Stomach (tissue), 8 donors: ENCODE measurements at regions not wholly inside any gene's neighbourhood (a gene's known extent, or its start where the extent isn't known, plus 50 kb on each side); places are given as distances from the start of the nearest gene placed in this dataset.

ENCODE experiments used
- DNase-seq, 2 donors: peaks; one replicate each; pipeline versions ENCODE4 v3.0.0 to v3.0.0-alpha.2; 2013 to 2019
- H3K27ac ChIP-seq, 5 donors: fragments of 200-600 bp in 4 of 5; sonication (generic) in 4 of 5; one replicate each; pipeline ENCODE4 v1.5.1; 2013 to 2019; ENCODE audit warnings: mild to moderate bottlenecking in 1 of 5, moderate library complexity in 1 of 5
- H3K27me3 ChIP-seq, 3 donors: fragments of 200-600 bp; sonication (generic); one replicate each; pipeline ENCODE4 v1.5.1; 2017 to 2019; ENCODE audit warnings: mixed run types in 1 of 3
- H3K36me3 ChIP-seq, 4 donors: fragments of 200-600 bp; sonication (generic); 1 replicate in 3 of 4; 2 replicates in 1 of 4; pipeline ENCODE4 v1.5.1; 2016 to 2019
- H3K4me1 ChIP-seq, 4 donors: fragments of 200-600 bp; sonication (generic); one replicate each; pipeline ENCODE4 v1.5.1; 2016 to 2019
- H3K4me3 ChIP-seq, 4 donors: fragments of 200-600 bp; sonication (generic) in 3 of 4; one replicate each; pipeline ENCODE4 v1.5.1; 2016 to 2019; ENCODE audit warnings: mild to moderate bottlenecking in 1 of 4
- H3K9me3 ChIP-seq, 4 donors: fragments of 200-600 bp; sonication (generic); one replicate each; pipeline ENCODE4 v1.5.1; 2016 to 2019
- CTCF ChIP-seq, 7 experiments: fragments of 450-650 bp in 4 of 7; fragments of 200-600 bp in 3 of 7; sonication (generic) in 3 of 7; IDR thresholded peaks; one replicate each; pipeline ENCODE4 v1.5.1; 2016 to 2019; ENCODE audit warnings: antibody characterized with exemption in 7 of 7, control low read depth in 2 of 7, mild to moderate bottlenecking in 1 of 7
- EP300 ChIP-seq: sonication (generic); formaldehyde crosslinking; IDR thresholded peaks from one replicate; pipeline ENCODE4 v1.6.1; 2017; ENCODE audit warnings: antibody characterized with exemption
- POLR2A ChIP-seq, 4 donors: fragments of 450-650 bp; IDR thresholded peaks; one replicate each; pipeline ENCODE4 v1.6.1; 2016; ENCODE audit warnings: antibody characterized with exemption in 4 of 4, control low read depth in 2 of 4, mild to moderate bottlenecking in 1 of 4, moderate library complexity in 1 of 4
- POLR2AphosphoS5 ChIP-seq, 3 donors: sonication (generic); formaldehyde crosslinking; IDR thresholded peaks; one replicate each; pipeline ENCODE4 v1.6.1; 2016; ENCODE audit warnings: antibody characterized with exemption in 3 of 3
- WGBS, 5 donors: extraction: QIAGEN DNeasy Blood & Tissue Kit in 3 of 5; methylation state at CpG; one replicate each; pipeline versions ENCODE4 v1.1.5 to v1.1.7; 2013 to 2018; 5-methylcytosine and 5-hydroxymethylcytosine counted together
- intact Hi-C: fragments of 100-400 bp; cut with DNase I; formaldehyde crosslinking; loops from one replicate; pipeline ENCODE4 v1.15.1; 2023; ENCODE audit warnings: low total_unique reads
- donor health status: healthy with polysubstance abuse.
- donor health status: Bipolar disorder and iron deficiency.
- donor health status: healthy.

GRCh38 chr18:67432806-67433205, 83.7 kb downstream of the DSEL start:
- WGBS, 5 donors, result 64 to 77% (median 70%) methylated on average over 4 of the region's 4 CpGs
- no peak overlapping the region for H3K27ac ChIP-seq

GRCh38 chr18:67428805-67429204, 87.7 kb downstream of the DSEL start:
- no peaks in the 10 kb centered on the region for H3K36me3 ChIP-seq
- no peaks in the 10 kb centered on the region for H3K9me3 ChIP-seq
- no peak for TF ChIP-seq CTCF (IDR thresholded peaks at IDR 0.05)
- no peak for TF ChIP-seq POLR2AphosphoS5 (IDR thresholded peaks at IDR 0.05)
- no peak for TF ChIP-seq EP300
- TF ChIP-seq POLR2A (IDR thresholded peaks at IDR 0.05), result no peak
- intact Hi-C loops, result no loop called here
- H3K27ac ChIP-seq, result no peak overlapping the region
- H3K27me3 ChIP-seq, result no peaks in the 10 kb centered on the region
- DNase-seq, result no peak
- 52 to 77% (median 57%) methylated on average over 2 of the region's 2 CpGs for WGBS, 5 donors
- no peak overlapping the region for H3K4me3 ChIP-seq
- H3K4me1 ChIP-seq, result no peaks in the 10 kb centered on the region

More at GRCh38 chr18:67432806-67433205, 83.7 kb downstream of the DSEL start:
- intact Hi-C loops, result no loop called here
- TF ChIP-seq EP300 (no peak), POLR2AphosphoS5 (IDR thresholded peaks at IDR 0.05) (no peak), CTCF (IDR thresholded peaks at IDR 0.05) (no peak), POLR2A (IDR thresholded peaks at IDR 0.05) (no peak)
- H3K4me3 ChIP-seq, result no peak overlapping the region
- DNase-seq, result no peak
- no peaks in the 10 kb centered on the region for H3K4me1 ChIP-seq
- no peaks in the 10 kb centered on the region for H3K27me3 ChIP-seq
- no peaks in the 10 kb centered on the region for H3K36me3 ChIP-seq
- H3K9me3 ChIP-seq, result peaks cover 0 to 5% (median 0%) of the 10 kb centered on the region in 4 donors

- no peak overlapping the region for H3K27ac ChIP-seq
- H3K4me3 ChIP-seq, result no peak overlapping the region
- intact Hi-C loops, result no loop called here
- 60 to 79% (median 75%) methylated on average over 2 of the region's 2 CpGs for WGBS, 5 donors
- no peaks in the 10 kb centered on the region for H3K36me3 ChIP-seq
- no peaks in the 10 kb centered on the region for H3K27me3 ChIP-seq
- H3K4me1 ChIP-seq, result no peaks in the 10 kb centered on the region
- no peak for TF ChIP-seq EP300
- TF ChIP-seq POLR2AphosphoS5 (IDR thresholded peaks at IDR 0.05), result no peak
- no peak for TF ChIP-seq CTCF (IDR thresholded peaks at IDR 0.05)
- TF ChIP-seq POLR2A (IDR thresholded peaks at IDR 0.05), result no peak
- DNase-seq, result no peak
- no peaks in the 10 kb centered on the region for H3K9me3 ChIP-seq
Observed at GRCh38 chr18:67428158-67428557, 88.4 kb downstream of the DSEL start.

- H3K36me3 ChIP-seq, result no peaks in the 10 kb centered on the region
- H3K27me3 ChIP-seq, result no peaks in the 10 kb centered on the region
- no peak for DNase-seq
- TF ChIP-seq CTCF (IDR thresholded peaks at IDR 0.05) (no peak), EP300 (no peak), POLR2A (IDR thresholded peaks at IDR 0.05) (no peak), POLR2AphosphoS5 (IDR thresholded peaks at IDR 0.05) (no peak)
- H3K9me3 ChIP-seq, result no peaks in the 10 kb centered on the region
- WGBS, 5 donors, result 79 to 84% (median 82%) methylated on average over 5 of the region's 5 CpGs
- no peak overlapping the region for H3K27ac ChIP-seq
- no peak overlapping the region for H3K4me3 ChIP-seq
- intact Hi-C loops, result no loop called here
- no peaks in the 10 kb centered on the region for H3K4me1 ChIP-seq
Observed at GRCh38 chr18:67426486-67426885, 90.0 kb downstream of the DSEL start.
